ENCODE measurements at regions not wholly inside any gene's neighbourhood (a gene's known extent, or its start where the extent isn't known, plus 50 kb on each side); places are given as distances from the start of the nearest gene placed in this dataset.

DNA sequence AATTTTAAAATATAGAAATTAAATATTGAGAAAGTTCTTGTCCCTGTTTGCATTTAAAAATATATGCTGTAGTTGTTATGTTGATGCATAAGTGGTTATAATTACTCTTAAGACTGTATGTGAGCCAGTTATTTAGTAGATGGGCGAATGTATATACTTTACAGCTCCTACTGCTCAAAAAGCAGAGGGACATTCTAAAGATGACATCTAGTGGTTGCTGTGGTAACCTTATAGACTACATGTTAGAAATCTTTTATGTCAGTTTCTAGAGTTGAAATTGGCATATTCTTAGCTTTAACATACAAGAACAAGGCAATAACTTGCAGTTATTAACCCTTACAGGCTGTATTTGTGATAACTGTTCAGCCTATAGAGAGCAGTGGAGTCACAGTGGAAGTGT, 160.5 kb downstream of the OLFM4 start:
- DNase-seq, result no peak
- intact Hi-C loops (cut with DNase I; ENCODE audit: low total_unique reads), result no loop called here

DNA sequence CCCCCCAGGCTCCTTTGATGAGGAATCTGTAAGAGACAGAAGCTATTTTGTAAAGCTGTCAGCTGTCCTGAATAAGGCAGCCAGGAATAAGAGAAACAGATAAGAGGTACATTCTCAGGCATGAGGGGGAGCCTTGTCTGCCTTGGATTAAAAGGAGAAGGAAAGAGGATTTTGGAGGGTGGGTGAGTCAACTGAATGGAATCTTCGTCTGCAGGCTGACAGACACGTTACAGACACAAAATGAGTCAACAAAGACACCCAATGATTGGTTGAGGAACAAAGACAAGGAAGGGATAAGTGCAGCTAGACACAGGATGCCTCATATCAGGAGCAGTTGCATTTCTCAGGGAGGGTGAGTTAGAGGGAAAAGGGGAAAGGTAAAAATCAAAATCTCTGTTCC, 162.5 kb downstream of the OLFM4 start:
- Histone ChIP-seq H3K9me3 (no peaks in the 10 kb centered on the region), H3K27ac (no peak overlapping the region), H3K36me3 (no peaks in the 10 kb centered on the region), H3K4me1 (no peaks in the 10 kb centered on the region), H3K4me3 (no peak overlapping the region), H3K27me3 (no peaks in the 10 kb centered on the region)
- intact Hi-C loops (cut with DNase I; ENCODE audit: low total_unique reads), result no loop called here
- no peak for DNase-seq
- TF ChIP-seq, protein P1, sequence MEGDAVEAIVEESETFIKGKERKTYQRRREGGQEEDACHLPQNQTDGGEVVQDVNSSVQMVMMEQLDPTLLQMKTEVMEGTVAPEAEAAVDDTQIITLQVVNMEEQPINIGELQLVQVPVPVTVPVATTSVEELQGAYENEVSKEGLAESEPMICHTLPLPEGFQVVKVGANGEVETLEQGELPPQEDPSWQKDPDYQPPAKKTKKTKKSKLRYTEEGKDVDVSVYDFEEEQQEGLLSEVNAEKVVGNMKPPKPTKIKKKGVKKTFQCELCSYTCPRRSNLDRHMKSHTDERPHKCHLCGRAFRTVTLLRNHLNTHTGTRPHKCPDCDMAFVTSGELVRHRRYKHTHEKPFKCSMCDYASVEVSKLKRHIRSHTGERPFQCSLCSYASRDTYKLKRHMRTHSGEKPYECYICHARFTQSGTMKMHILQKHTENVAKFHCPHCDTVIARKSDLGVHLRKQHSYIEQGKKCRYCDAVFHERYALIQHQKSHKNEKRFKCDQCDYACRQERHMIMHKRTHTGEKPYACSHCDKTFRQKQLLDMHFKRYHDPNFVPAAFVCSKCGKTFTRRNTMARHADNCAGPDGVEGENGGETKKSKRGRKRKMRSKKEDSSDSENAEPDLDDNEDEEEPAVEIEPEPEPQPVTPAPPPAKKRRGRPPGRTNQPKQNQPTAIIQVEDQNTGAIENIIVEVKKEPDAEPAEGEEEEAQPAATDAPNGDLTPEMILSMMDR (IDR thresholded peaks at IDR 0.05), result no peak

More for the DNA sequence above, 160.5 kb downstream of the OLFM4 start:
- H3K27me3 ChIP-seq, result no peaks in the 10 kb centered on the region
- H3K36me3 ChIP-seq, result no peaks in the 10 kb centered on the region
- no peaks in the 10 kb centered on the region for H3K4me1 ChIP-seq
- TF ChIP-seq, protein P1 (IDR thresholded peaks at IDR 0.05), result no peak
- no peaks in the 10 kb centered on the region for H3K9me3 ChIP-seq
- H3K4me3 ChIP-seq, result no peak overlapping the region
- no peak overlapping the region for H3K27ac ChIP-seq

DNA sequence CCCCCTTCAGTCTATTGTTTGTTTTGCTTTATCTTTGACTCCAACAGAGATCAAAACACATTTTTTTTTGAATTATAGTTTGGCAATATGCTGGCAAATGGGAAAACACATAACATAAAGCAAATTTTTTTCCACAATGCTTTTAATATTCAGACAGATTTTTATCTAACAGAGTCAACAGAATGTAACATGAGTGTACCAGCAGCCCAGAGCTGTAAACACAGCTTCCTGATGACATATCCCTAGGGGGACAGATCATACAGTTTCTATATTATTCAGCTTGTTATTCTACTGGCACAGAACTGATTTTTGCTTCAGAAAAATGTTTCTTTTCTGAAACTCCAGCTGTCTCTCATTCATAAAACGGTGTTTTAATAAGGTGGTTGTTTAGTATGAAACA, 168.8 kb downstream of the OLFM4 start:
- H3K27me3 ChIP-seq, result peaks cover 0 to 32% of the 10 kb centered on the region in 2 donors
- intact Hi-C loops (cut with DNase I; ENCODE audit: low total_unique reads), result no loop called here
- TF ChIP-seq, protein P1 (IDR thresholded peaks at IDR 0.05), result no peak

DNA sequence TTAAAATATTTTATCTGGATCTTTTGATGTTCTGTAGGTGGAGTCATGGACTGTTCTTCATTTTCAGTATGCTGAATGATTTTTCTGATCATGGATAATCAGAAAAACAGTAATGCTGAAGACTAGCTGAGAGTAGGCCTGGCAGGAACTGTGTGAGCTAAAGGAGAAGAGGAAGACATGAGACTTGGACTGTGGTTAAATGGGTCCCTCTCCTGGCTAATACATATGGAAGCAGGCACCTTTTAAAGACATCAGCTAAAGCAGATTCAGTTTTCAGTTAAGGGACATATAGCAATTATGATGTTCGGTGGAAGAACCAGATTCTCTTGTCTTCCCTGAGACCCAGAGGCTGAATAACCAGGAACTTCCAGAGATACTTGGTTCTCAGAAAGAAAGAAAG, 169.4 kb downstream of the OLFM4 start:
- H3K4me1 ChIP-seq, result peaks cover 0 to 4% (median 0%) of the 10 kb centered on the region in 4 donors
- intact Hi-C loops (cut with DNase I; ENCODE audit: low total_unique reads), result no loop called here
- TF ChIP-seq, protein P1 (IDR thresholded peaks at IDR 0.05), result no peak
- no peaks in the 10 kb centered on the region for H3K9me3 ChIP-seq
- peaks cover 0 to 36% of the 10 kb centered on the region in 2 donors for H3K27me3 ChIP-seq
- no peak for DNase-seq
- H3K27ac ChIP-seq, result no peak overlapping the region
- H3K4me3 ChIP-seq, result no peak overlapping the region
- H3K36me3 ChIP-seq, result no peaks in the 10 kb centered on the region

More for the DNA sequence above, 168.8 kb downstream of the OLFM4 start:
- Histone ChIP-seq H3K27ac (no peak overlapping the region), H3K9me3 (no peaks in the 10 kb centered on the region), H3K4me1 (peaks cover 0 to 4% (median 0%) of the 10 kb centered on the region in 4 donors), H3K36me3 (no peaks in the 10 kb centered on the region), H3K4me3 (no peak overlapping the region)
- no peak for DNase-seq

DNA sequence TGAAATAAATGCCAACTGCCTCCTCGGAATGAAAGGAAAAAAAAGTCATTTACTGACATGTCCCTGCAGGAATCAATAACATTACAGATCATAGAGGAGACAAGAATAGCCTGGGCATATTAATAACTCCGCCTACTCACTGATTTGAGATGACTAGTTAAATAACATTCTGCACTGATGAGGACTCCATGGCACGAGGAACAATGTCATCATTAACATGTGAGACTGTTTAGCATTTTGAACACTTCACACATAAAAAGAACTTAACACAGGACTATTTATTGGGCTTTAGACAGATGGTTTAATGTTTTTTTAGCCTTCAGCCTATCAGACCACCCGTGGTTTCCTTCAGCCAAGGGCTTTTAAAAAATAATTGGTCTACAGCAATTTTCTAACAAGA, 170.1 kb downstream of the OLFM4 start:
- no peaks in the 10 kb centered on the region for H3K9me3 ChIP-seq
- TF ChIP-seq, protein P1 (IDR thresholded peaks at IDR 0.05), result no peak
- H3K36me3 ChIP-seq, result no peaks in the 10 kb centered on the region
- intact Hi-C loops (cut with DNase I; ENCODE audit: low total_unique reads), result no loop called here
- DNase-seq, result no peak
- H3K4me1 ChIP-seq, result peaks cover 0 to 4% (median 0%) of the 10 kb centered on the region in 4 donors
- peaks cover 0 to 36% of the 10 kb centered on the region in 2 donors for H3K27me3 ChIP-seq
- H3K27ac ChIP-seq, result no peak overlapping the region
- no peak overlapping the region for H3K4me3 ChIP-seq

DNA sequence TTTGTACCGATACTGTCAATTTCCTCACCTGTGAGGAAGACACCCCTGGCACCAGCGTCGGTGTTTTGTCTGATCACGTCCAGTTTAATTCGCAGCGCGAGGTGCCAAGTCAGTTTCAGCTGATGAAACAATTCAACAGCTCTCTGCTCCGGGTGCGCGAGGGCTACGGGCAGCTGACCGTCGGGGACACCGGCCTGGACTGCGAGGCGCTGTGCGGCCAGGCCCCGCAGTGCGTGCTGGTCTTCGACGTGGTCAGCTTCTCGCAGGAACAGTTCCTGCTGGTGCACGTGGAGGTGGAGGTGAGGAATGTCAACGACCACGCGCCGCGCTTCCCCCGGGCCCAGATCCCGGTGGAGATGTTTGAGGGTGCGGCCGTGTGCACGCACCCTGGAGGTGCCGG, 171.5 kb downstream of the OLFM4 start:
- TF ChIP-seq, protein P1 (IDR thresholded peaks at IDR 0.05), result no peak
- H3K27ac ChIP-seq, result no peak overlapping the region
- H3K36me3 ChIP-seq, result no peaks in the 10 kb centered on the region
- H3K27me3 ChIP-seq, result peaks cover 0 to 36% of the 10 kb centered on the region in 2 donors
- peaks cover 0 to 4% (median 0%) of the 10 kb centered on the region in 4 donors for H3K4me1 ChIP-seq
- no peaks in the 10 kb centered on the region for H3K9me3 ChIP-seq
- no peak overlapping the region for H3K4me3 ChIP-seq
- intact Hi-C loops (cut with DNase I; ENCODE audit: low total_unique reads), result no loop called here
- DNase-seq, result no peak

Measured in tibial artery (tissue), 4 donors.